Activated CD8-positive, alpha-beta T cell treated with anti-CD3 and anti-CD28 coated beads, Interleukin-2, amount 10 ng/mL, durations not matched to agents 7 days and 5 days (primary cell): ENCODE measurements at regions not wholly inside any gene's neighbourhood (a gene's known extent, or its start where the extent isn't known, plus 50 kb on each side); places are given as distances from the start of the nearest gene placed in this dataset.

ENCODE experiments used
- ATAC-seq: fragments of 150-1000 bp; cut with Tn5 transposase; one replicate; pipeline ENCODE4 v1.10.0; 2021; ENCODE audit warnings: moderate library complexity
- CTCF ChIA-PET: fragments of 350-600 bp; sonication (Branson Sonifier 250); formaldehyde crosslinking; loops from one replicate; lab custom pipeline; 2021; ENCODE audit warnings: antibody characterized with exemption; lab: Charles Lee
- POLR2A ChIA-PET: fragments of 350-600 bp; sonication (Branson Sonifier 250); formaldehyde crosslinking; loops from one replicate; lab custom pipeline; 2021; ENCODE audit warnings: antibody characterized with exemption; lab: Charles Lee
- DNase-seq: peaks from one replicate; pipeline ENCODE4 v3.0.0-alpha.2; 2020
- H3K27ac Mint-ChIP-seq: one replicate; pipeline ENCODE4 v1.8.0; 2021; ENCODE audit warnings: mild to moderate bottlenecking, mixed read lengths
- H3K27me3 Mint-ChIP-seq: one replicate; pipeline ENCODE4 v1.8.0; 2021; ENCODE audit warnings: low read depth, mixed read lengths
- H3K36me3 Mint-ChIP-seq: one replicate; pipeline ENCODE4 v1.8.0; 2021; ENCODE audit warnings: low read depth, mixed read lengths
- H3K4me1 Mint-ChIP-seq: one replicate; pipeline ENCODE4 v1.8.0; 2021; ENCODE audit warnings: low read depth, mixed read lengths
- H3K4me3 Mint-ChIP-seq: one replicate; pipeline ENCODE4 v1.8.0; 2021; ENCODE audit warnings: mild to moderate bottlenecking, mixed read lengths
- H3K9me3 Mint-ChIP-seq: one replicate; pipeline ENCODE4 v1.8.0; 2022; ENCODE audit warnings: mixed read lengths; ENCODE audit not compliant: insufficient read depth

DNA sequence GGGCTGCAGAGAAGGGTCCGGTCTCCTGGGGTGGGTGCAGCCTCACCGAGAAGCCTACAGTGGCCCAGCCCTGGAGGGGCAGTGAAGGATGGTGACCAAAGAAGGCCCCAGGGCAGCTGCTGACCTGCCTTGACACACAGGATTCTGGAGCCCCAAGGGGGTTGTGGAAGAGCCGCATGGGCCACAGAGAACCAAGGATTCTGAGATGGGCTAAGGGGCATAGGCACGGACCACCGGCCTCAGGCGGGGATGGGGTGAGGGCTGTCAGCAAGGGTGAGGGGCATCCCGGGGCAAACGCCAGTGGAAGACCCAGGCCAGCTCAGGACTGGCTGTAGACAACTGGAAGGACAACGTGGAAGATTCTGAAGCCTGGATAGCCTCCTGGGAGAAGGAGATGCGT is 151.6 kb downstream of the TEX29 start:
- ChIA-PET POLR2A (no interaction called here), CTCF (no interaction called here)
- Mint-ChIP-seq H3K36me3 (no peaks in the 10 kb centered on the region), H3K27ac (no peak overlapping the region), H3K9me3 (no peaks in the 10 kb centered on the region), H3K4me1 (no peaks in the 10 kb centered on the region), H3K4me3 (no peak overlapping the region), H3K27me3 (peaks cover under 1% of the 10 kb centered on the region)
- ATAC-seq (no peak), DNase-seq (no peak)

DNA sequence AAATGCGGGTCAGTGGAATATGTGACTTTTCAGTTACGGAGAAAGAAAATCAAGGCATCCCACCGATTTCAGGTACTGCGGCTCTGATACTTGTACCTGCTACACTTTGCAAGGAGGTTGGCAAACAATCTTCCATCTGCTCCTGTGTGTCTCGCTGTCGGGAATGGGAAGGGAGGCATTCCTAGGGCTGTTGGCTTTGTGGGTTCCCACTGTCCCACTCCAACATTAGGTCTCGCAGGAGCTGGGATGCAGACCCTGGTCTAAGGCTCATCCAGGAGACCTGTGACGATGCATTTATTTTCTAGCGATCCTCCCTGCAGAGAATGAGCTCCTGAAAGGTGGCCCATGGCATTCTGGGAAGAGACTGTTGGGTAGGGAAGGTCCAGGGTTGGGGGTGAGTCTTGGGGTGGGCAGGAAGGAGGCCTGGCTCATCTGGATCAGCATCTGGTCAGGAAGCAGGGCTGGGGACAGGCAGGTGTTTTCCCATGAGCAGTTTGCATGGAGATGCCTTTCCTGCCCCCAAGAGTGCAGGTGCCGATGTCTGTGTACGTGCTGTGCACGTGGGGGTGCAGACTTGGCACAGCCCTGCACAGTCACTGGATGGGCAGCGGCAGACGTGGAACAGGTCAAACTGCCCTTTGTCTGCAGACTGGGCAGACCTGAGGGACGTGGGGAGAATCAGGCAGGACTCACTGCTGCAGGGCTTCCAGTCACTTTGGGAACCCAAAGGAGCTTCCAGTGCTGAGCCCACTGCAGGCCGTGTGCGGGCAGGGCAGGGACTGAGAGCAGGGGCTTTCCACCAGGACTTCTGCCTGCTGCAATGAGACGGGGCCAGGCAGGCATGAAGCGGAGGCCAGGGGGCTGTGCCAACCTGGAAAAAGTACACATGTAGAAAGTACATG is 152.4 kb downstream of the TEX29 start:
- CTCF ChIA-PET, result interaction anchor here (2.6 to 3.5 kb wide), 2 partner anchors 971 to 1133 kb away, joined by 8 to 12 read pairs; no protein-coding TSS in a partner anchor
- no peak for DNase-seq

DNA sequence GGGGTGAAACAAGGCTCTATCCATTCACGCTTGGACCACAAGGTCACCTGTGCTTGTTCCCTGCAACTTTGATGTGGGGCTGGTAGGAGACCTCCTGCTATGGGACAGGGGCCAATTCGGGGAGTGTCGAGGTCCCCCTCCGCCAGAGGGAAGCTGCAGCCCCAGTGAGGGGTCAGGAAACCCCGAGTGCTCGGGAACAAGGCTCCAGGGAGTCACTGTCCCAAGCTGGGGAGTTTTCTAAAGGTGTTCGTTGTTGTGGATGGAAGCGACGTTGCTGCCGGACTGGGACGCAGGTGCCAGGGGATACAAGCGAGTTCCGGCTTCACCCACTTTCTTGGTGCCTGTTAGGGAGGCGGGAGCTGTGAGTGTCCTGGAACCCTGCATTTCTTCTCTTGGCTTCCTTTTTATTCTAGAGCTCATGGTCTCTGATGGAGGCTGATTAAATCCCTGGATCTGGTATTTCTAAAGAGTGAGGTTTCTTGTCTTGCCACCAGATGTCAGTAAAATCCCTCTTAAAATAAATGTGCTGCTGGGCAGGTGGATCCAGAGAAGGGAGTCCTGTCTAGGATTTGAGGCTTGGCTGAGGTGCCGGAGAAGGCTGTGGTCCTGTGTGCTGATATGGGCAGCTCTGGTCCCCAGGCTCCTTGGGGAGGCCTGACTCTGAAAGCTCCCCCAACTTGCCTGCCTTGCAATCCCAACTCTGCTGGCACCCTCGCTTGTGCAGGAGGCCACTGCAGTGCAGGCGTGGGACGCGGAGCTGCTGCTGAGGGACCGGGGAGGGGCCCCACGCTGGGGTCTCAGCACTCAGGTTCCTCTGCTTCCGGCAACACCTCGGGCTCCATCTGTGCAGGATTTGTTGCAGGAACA is 153.9 kb downstream of the TEX29 start:
- Mint-ChIP-seq H3K4me3 (no peak overlapping the region), H3K27me3 (no peaks in the 10 kb centered on the region), H3K36me3 (no peaks in the 10 kb centered on the region), H3K9me3 (no peaks in the 10 kb centered on the region), H3K27ac (no peak overlapping the region), H3K4me1 (no peaks in the 10 kb centered on the region)
- ChIA-PET POLR2A (no interaction called here), CTCF (interaction anchor here (0.9 to 3.5 kb wide), 4 partner anchors 45 to 1131 kb away, joined by 3 to 12 read pairs (median 6); no protein-coding TSS in a partner anchor)
- ATAC-seq (no peak), DNase-seq (no peak)

More for the DNA sequence above, 152.4 kb downstream of the TEX29 start:
- H3K27me3 Mint-ChIP-seq, result no peaks in the 10 kb centered on the region
- H3K4me1 Mint-ChIP-seq, result no peaks in the 10 kb centered on the region
- no peaks in the 10 kb centered on the region for H3K36me3 Mint-ChIP-seq
- ATAC-seq, result no peak
- H3K4me3 Mint-ChIP-seq, result no peak overlapping the region
- no peak overlapping the region for H3K27ac Mint-ChIP-seq
- H3K9me3 Mint-ChIP-seq, result no peaks in the 10 kb centered on the region
- POLR2A ChIA-PET, result no interaction called here

DNA sequence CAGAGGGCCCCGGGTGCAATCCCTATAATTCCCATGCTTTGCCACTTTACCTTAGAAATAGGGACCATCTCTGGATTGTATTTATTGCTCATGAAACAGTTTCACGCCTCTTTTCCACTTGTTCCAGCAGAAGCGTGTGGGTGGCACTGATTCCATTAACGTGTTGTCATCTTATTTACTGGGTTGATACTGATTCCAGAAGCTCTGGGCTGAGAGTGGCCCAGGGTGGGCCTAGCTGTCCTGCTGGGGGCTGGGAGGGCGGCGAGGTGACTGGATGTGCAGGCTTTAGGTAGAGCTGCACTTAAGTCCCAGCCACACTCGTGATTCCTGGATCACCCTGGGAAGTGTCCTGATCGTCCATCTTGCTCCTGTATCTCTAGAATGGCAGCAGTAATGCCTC is 155.0 kb downstream of the TEX29 start:
- CTCF ChIA-PET, result interaction anchor here (2.6 to 3.5 kb wide), 2 partner anchors 968 to 1130 kb away, joined by 8 to 12 read pairs; no protein-coding TSS in a partner anchor
- H3K4me1 Mint-ChIP-seq, result no peaks in the 10 kb centered on the region
- no peaks in the 10 kb centered on the region for H3K27me3 Mint-ChIP-seq
- H3K27ac Mint-ChIP-seq, result no peak overlapping the region
- no peak overlapping the region for H3K4me3 Mint-ChIP-seq
- ATAC-seq, result no peak
- no peaks in the 10 kb centered on the region for H3K36me3 Mint-ChIP-seq
- POLR2A ChIA-PET, result no interaction called here
- no peak for DNase-seq
- H3K9me3 Mint-ChIP-seq, result no peaks in the 10 kb centered on the region

DNA sequence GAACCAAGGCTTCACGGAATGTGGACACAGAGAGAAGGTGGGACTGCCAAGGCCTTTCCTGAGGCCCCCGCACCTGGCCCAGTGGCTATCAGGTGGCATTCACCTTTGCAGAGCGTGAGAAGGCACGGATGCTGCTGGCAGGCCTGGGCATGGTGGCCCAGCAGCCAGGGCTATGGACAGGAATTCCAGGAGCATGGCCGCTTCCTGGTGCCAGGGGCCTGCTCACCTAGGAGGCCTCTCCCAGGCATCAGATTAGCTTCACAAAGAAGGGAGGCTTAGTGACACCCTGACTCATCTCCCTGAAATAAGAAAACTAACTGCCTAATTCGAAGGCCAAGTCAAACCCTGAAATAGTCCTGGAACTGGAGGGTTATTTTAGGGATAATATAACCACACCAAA is 155.8 kb downstream of the TEX29 start:
- DNase-seq, result no peak
- no peak for ATAC-seq
- H3K4me1 Mint-ChIP-seq, result no peaks in the 10 kb centered on the region
- H3K36me3 Mint-ChIP-seq, result no peaks in the 10 kb centered on the region
- H3K4me3 Mint-ChIP-seq, result no peak overlapping the region
- ChIA-PET CTCF (interaction anchor here (3.5 kb wide), 1 partner anchor 967 kb away, joined by 12 read pairs; no protein-coding TSS in a partner anchor), POLR2A (no interaction called here)
- no peak overlapping the region for H3K27ac Mint-ChIP-seq
- no peaks in the 10 kb centered on the region for H3K9me3 Mint-ChIP-seq
- peaks cover 2% of the 10 kb centered on the region for H3K27me3 Mint-ChIP-seq

DNA sequence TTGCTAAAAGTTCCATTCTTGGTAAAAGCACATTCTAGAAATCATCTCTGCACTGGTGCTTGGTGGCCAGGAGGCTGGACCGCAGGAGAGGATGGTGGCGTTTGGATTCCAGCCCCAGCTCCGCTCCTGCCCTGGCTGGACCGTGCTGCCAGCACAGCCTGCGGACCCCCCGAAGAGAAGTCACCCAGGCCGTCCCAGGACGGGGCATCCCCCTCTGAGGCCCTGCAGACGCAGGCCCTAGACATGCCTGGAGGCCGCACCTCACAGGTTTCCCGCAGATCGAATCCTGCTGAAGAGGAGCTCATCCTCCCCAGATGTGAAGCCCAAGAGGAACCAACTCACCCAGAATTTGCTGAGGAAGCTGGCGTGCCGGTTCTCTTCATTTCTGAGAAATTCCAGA is 159.0 kb downstream of the TEX29 start:
- ChIA-PET CTCF (no interaction called here), POLR2A (no interaction called here)
- no peak for ATAC-seq
- H3K27ac Mint-ChIP-seq, result no peak overlapping the region
- H3K4me3 Mint-ChIP-seq, result no peak overlapping the region
- H3K4me1 Mint-ChIP-seq, result no peaks in the 10 kb centered on the region
- H3K36me3 Mint-ChIP-seq, result no peaks in the 10 kb centered on the region
- H3K9me3 Mint-ChIP-seq, result no peaks in the 10 kb centered on the region
- peaks cover 2% of the 10 kb centered on the region for H3K27me3 Mint-ChIP-seq
- DNase-seq, result no peak

DNA sequence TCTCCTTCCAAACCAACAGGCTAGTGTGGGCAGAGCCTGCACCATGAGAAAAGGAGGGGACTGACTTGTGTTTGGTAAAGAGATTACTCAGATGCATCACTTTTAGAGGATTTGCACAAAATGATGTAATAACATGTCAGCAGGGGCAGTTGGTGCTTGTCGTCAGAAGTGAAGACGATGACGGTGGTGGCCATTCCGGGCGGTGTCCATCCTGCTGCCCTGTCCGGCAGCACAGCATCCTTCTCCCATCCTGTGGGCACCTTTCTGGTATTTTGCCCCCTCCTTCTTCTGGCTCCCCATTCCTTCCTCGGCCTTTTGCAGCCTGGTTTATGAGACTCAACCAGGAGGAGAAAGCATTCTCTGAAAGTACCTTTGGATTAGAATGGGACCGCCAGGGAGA is 160.1 kb downstream of the TEX29 start:
- ChIA-PET CTCF (no interaction called here), POLR2A (no interaction called here)
- H3K27ac Mint-ChIP-seq, result no peak overlapping the region

DNA sequence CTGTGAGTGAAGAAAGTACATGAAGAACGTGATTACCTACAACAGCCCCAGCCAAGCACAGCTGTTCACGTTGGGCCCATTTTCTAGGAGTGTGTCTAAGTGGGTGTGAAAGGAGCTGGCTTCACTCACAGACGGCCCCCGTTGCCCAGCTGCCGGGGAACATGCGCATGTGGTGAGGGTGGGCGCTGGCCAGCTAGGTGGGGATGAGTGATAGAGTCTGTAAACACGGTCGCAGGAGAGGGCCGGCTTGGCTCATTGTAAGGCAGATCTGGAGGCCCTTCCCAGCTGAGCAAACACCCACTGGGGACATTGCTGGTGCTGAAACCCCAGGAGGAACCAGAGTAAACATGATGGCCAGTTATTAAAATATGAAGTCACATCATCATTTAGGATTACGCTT is 160.5 kb downstream of the TEX29 start:
- DNase-seq, result no peak
- peaks cover 2% of the 10 kb centered on the region for H3K27me3 Mint-ChIP-seq
- POLR2A ChIA-PET, result no interaction called here

More for the DNA sequence above, 160.1 kb downstream of the TEX29 start:
- Mint-ChIP-seq H3K4me1 (no peaks in the 10 kb centered on the region), H3K27me3 (peaks cover 2% of the 10 kb centered on the region), H3K4me3 (no peak overlapping the region), H3K9me3 (peaks cover 2% of the 10 kb centered on the region), H3K36me3 (no peaks in the 10 kb centered on the region)
- DNase-seq (no peak), ATAC-seq (no peak)

DNA sequence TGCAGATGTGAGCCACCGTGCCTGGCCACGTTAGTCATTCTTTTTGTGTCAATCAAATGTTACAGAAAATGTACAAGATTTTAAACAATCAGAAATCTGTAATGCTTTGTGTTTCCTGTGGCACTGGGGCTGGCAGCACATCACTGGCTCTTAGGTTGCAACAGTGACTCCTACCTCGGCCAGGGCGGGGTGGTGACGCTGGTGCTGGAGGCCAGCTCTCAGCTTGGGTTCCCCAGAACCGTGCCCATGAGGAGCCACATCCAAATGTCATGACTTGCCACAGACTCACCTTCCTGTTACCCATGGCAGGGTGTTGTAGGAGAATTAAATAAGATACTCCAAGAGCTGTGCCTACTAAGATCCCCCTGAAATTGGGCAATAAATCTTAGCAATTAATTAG is 161.7 kb downstream of the TEX29 start:
- peaks cover 5% of the 10 kb centered on the region for H3K9me3 Mint-ChIP-seq
- ATAC-seq (no peak), DNase-seq (no peak)
- H3K4me3 Mint-ChIP-seq, result no peak overlapping the region
- no peaks in the 10 kb centered on the region for H3K36me3 Mint-ChIP-seq
- no peak overlapping the region for H3K27ac Mint-ChIP-seq
- no peaks in the 10 kb centered on the region for H3K4me1 Mint-ChIP-seq
- CTCF ChIA-PET, result no interaction called here
- peaks cover 2% of the 10 kb centered on the region for H3K27me3 Mint-ChIP-seq
- POLR2A ChIA-PET, result no interaction called here

More for the DNA sequence above, 160.5 kb downstream of the TEX29 start:
- Mint-ChIP-seq H3K36me3 (no peaks in the 10 kb centered on the region), H3K9me3 (peaks cover 5% of the 10 kb centered on the region), H3K4me3 (no peak overlapping the region), H3K27ac (no peak overlapping the region), H3K4me1 (no peaks in the 10 kb centered on the region)
- CTCF ChIA-PET, result no interaction called here
- ATAC-seq, result no peak

DNA sequence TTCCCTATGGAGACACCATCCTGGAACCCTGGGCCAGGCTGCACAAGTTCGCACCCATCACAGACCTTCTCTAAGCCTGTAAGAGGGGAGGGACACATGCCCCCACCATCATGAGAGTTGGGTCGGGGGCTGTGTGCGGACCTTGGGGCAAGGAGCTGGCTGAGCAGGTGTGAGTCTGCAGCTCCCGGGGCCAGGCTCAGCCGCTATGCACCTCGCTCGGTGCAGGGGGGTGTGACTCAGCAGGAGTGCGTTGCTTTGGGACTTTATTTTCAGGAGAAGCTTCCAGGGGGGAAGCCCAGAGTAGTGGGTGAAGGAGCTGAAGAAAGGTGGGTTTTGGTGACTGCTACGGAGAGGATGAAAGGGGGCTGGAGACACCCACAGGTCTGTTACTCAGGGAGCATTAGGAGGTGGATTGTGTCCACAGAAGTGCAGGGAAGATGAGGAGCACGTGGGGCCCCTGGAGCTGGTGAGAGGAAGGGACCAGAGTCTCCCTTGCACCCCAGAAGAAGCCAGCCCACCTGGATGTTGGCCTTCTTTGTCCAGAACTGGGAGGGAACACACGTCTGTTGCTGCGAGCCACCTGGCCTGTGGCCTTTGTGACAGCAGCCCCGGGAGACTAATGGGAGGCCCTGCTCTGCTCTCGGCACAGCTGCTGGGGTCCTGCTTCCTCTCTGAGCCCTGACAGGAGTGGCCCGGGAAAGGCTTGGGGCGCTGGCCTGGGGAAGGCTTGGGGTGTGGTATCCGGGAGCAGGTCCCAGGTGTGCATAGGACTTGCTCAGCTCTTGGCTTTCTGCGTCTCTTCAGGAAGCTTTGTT is 162.6 kb downstream of the TEX29 start:
- Mint-ChIP-seq H3K36me3 (no peaks in the 10 kb centered on the region), H3K27me3 (peaks cover 2% of the 10 kb centered on the region), H3K4me3 (no peak overlapping the region), H3K9me3 (peaks cover 5% of the 10 kb centered on the region), H3K4me1 (no peaks in the 10 kb centered on the region), H3K27ac (no peak overlapping the region)
- ChIA-PET CTCF (no interaction called here), POLR2A (no interaction called here)
- ATAC-seq, result no peak
- DNase-seq, result no peak

DNA sequence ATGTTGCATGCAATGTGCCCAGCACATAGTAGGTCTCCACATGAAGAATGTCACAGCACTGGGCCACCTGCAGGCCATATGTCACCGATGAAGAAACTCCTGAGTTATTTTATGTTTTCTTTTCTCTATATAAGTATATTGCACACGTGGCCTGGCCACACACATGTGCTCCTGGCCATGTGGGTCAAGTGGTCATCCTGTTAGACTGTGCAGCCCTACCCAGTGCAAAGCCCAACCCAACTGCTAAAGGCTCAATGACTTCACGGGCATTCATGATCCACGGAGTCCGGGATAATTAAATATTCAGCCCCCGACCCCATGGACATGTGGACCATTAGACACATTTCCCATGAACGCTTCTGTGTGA is 163.2 kb downstream of the TEX29 start:
- Mint-ChIP-seq H3K36me3 (no peaks in the 10 kb centered on the region), H3K4me1 (no peaks in the 10 kb centered on the region), H3K27me3 (peaks cover 2% of the 10 kb centered on the region), H3K4me3 (no peak overlapping the region), H3K9me3 (peaks cover 5% of the 10 kb centered on the region), H3K27ac (no peak overlapping the region)
- CTCF ChIA-PET, result no interaction called here
- POLR2A ChIA-PET, result no interaction called here
- ATAC-seq (no peak), DNase-seq (no peak)
